ENCODE measurements at regions not wholly inside any gene's neighbourhood (a gene's known extent, or its start where the extent isn't known, plus 50 kb on each side); places are given as distances from the start of the nearest gene placed in this dataset.
A peak's percentile ranks its signal among the peaks of the same experiment; 100 is the strongest.

GRCh38 chr3:82133070-82133606 lies 371.7 kb upstream of the GBE1 start:
- ATAC-seq: peak; percentile 74
- no peaks in the 10 kb centered on the region for H3K27me3 ChIP-seq (ENCODE audit: control insufficient read depth in 2 of 2, insufficient read depth in 2 of 2, low read length in 2 of 2)
- TF ChIP-seq, protein P1, sequence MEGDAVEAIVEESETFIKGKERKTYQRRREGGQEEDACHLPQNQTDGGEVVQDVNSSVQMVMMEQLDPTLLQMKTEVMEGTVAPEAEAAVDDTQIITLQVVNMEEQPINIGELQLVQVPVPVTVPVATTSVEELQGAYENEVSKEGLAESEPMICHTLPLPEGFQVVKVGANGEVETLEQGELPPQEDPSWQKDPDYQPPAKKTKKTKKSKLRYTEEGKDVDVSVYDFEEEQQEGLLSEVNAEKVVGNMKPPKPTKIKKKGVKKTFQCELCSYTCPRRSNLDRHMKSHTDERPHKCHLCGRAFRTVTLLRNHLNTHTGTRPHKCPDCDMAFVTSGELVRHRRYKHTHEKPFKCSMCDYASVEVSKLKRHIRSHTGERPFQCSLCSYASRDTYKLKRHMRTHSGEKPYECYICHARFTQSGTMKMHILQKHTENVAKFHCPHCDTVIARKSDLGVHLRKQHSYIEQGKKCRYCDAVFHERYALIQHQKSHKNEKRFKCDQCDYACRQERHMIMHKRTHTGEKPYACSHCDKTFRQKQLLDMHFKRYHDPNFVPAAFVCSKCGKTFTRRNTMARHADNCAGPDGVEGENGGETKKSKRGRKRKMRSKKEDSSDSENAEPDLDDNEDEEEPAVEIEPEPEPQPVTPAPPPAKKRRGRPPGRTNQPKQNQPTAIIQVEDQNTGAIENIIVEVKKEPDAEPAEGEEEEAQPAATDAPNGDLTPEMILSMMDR (IDR thresholded peaks at IDR 0.05 in 2 of 3, conservative IDR thresholded peaks at IDR 0.05 in 1 of 3; ENCODE audit: insufficient read depth in 2 of 3, low read depth in 1 of 3, low read length in 3 of 3): peak; percentile 31 to 57 (median 55); a peak in 4 of 6 replicates
- no peak for TF ChIP-seq RBM22 (IDR thresholded peaks at IDR 0.05; ENCODE audit: low read depth, low read length, poor library complexity, severe bottlenecking)
- TF ChIP-seq ZNF668 (CRISPR knock-in tag; IDR thresholded peaks at IDR 0.05): no peak
- TF ChIP-seq CREBBP (IDR thresholded peaks at IDR 0.05; ENCODE audit: low read depth, low read length): no peak
- TF ChIP-seq SMC3 (conservative IDR thresholded peaks at IDR 0.05; ENCODE audit: insufficient read depth, low read depth, low read length): peak; percentile 49; the same call in 1 of the 2 replicates
- TF ChIP-seq CBX1 (IDR thresholded peaks at IDR 0.05; ENCODE audit: low read depth): no peak
- no peak for TF ChIP-seq LCOR (CRISPR knock-in tag; IDR thresholded peaks at IDR 0.05)
- 0 out of 2 replicates have a peak, but pooled peaks have one; percentile 27 for TF ChIP-seq BHLHE40 (IDR thresholded peaks at IDR 0.05; ENCODE audit: low read length)
- TF ChIP-seq, protein P2, sequence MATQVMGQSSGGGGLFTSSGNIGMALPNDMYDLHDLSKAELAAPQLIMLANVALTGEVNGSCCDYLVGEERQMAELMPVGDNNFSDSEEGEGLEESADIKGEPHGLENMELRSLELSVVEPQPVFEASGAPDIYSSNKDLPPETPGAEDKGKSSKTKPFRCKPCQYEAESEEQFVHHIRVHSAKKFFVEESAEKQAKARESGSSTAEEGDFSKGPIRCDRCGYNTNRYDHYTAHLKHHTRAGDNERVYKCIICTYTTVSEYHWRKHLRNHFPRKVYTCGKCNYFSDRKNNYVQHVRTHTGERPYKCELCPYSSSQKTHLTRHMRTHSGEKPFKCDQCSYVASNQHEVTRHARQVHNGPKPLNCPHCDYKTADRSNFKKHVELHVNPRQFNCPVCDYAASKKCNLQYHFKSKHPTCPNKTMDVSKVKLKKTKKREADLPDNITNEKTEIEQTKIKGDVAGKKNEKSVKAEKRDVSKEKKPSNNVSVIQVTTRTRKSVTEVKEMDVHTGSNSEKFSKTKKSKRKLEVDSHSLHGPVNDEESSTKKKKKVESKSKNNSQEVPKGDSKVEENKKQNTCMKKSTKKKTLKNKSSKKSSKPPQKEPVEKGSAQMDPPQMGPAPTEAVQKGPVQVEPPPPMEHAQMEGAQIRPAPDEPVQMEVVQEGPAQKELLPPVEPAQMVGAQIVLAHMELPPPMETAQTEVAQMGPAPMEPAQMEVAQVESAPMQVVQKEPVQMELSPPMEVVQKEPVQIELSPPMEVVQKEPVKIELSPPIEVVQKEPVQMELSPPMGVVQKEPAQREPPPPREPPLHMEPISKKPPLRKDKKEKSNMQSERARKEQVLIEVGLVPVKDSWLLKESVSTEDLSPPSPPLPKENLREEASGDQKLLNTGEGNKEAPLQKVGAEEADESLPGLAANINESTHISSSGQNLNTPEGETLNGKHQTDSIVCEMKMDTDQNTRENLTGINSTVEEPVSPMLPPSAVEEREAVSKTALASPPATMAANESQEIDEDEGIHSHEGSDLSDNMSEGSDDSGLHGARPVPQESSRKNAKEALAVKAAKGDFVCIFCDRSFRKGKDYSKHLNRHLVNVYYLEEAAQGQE (IDR thresholded peaks at IDR 0.05; ENCODE audit: borderline replicate concordance): peak; percentile 31; the same call in 1 of the 2 replicates
- TF ChIP-seq, protein P2 (CRISPR knock-in tag; IDR thresholded peaks at IDR 0.05; ENCODE audit: low read depth): no peak
- TF ChIP-seq E2F3 (CRISPR knock-in tag; IDR thresholded peaks at IDR 0.05): no peak
- TF ChIP-seq RAD21 (CRISPR knock-in tag; conservative IDR thresholded peaks at IDR 0.05 in 1 of 2, IDR thresholded peaks at IDR 0.05 in 1 of 2): peak; percentile 37 to 54; a peak in 3 of 4 replicates
- no peak for TF ChIP-seq PRMT5 (CRISPR knock-in tag; IDR thresholded peaks at IDR 0.05)

More at GRCh38 chr3:82133070-82133606, 371.7 kb upstream of the GBE1 start:
- Histone ChIP-seq H3K9ac (ENCODE audit: insufficient read depth in 1 of 2, low read depth in 2 of 2, low read length in 2 of 2) (no peak overlapping the region), H3K4me3 (no peak overlapping the region), H3K4me1 (replicated peaks in 1 of 2; ENCODE audit: control insufficient read depth in 2 of 2, insufficient read depth in 2 of 2, low read length in 2 of 2) (no peaks in the 10 kb centered on the region), H3K36me3 (ENCODE audit: control insufficient read depth, insufficient read depth, low read length) (no peaks in the 10 kb centered on the region), H3K9me3 (replicated peaks; ENCODE audit: control insufficient read depth, insufficient read depth, low read depth, low read length) (no peaks in the 10 kb centered on the region), H4K20me1 (replicated peaks; ENCODE audit: control insufficient read depth, insufficient read depth, low read length) (no peaks in the 10 kb centered on the region), H3K9me1 (ENCODE audit: control insufficient read depth, insufficient read depth, low read length) (no peaks in the 10 kb centered on the region), H3K27ac (ENCODE audit: extremely low read depth, low read depth, low read length) (no peak overlapping the region), H3K79me2 (ENCODE audit: control insufficient read depth, insufficient read depth, low read length) (no peaks in the 10 kb centered on the region), H3K4me2 (ENCODE audit: insufficient read depth, low read length) (no peak overlapping the region), H2AFZ (ENCODE audit: low read depth, low read length) (no peak overlapping the region)
- 4% methylated on average over 5 of the region's 5 CpGs for WGBS (ENCODE audit: insufficient coverage, low coverage, missing lambda C conversion rate)
- BruUV-seq (replicated peaks): no TSS peak
- intact Hi-C loops (cut with micrococcal nuclease) (loop anchor here (5.0 to 10.0 kb wide), 2 partner anchors 466 to 548 kb away; no protein-coding TSS in a partner anchor), in situ Hi-C loops (cut with MboI) (loop anchor here (25.0 kb wide), 1 partner anchor 646 kb away; no protein-coding TSS in a partner anchor)
- CTCF ChIA-PET (ENCODE audit: low intra/inter-chr PET ratio): interaction anchor here (1.8 kb wide), 1 partner anchor 643 kb away, joined by 5 read pairs; no protein-coding TSS in a partner anchor
- peak; percentile 11 for FAIRE-seq
- POLR2A ChIA-PET: no interaction called here
- DNase-seq (ENCODE audit: extremely low read depth in 1 of 4, low spot score in 3 of 4): peak; percentile 29 to 44 (median 36)
